Prostate gland (tissue), 2 donors: ENCODE measurements at regions not wholly inside any gene's neighbourhood (a gene's known extent, or its start where the extent isn't known, plus 50 kb on each side); places are given as distances from the start of the nearest gene placed in this dataset.

ENCODE experiments used
- POLR2AphosphoS5 ChIP-seq: sonication (generic); formaldehyde crosslinking; IDR thresholded peaks from one replicate; pipeline ENCODE4 v1.6.1; 2017; ENCODE audit warnings: antibody characterized with exemption
- TF ChIP-seq, protein P1 (sequence below), 4 experiments: fragments of 200-600 bp in 2 of 4; fragments of 450-650 bp in 2 of 4; sonication (generic) in 2 of 4; IDR thresholded peaks; 1 replicate in 3 of 4; 2 replicates in 1 of 4; pipeline ENCODE4 v1.5.1; 2016 to 2019; ENCODE audit warnings: antibody characterized with exemption in 4 of 4, mild to moderate bottlenecking in 2 of 4, moderate library complexity in 2 of 4

DNA sequence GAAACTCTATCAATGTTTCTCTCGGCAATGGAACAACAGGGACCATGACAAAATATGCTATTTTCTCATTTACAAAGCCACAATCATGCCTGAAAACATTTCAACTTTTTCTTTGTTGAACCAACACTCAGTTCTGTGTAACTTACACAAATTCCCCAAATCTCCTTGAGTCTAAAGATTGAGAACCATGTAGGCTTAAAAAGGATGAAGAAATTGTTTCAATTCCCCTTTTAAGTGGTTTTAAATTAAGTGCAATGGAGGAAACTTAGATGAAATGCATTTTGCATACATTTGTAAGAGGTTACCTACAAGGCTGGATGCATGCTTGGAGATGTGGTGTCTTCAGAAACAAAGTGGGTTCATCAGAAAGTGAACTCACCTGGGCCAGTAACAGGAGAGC is 566.4 kb upstream of the CDH11 start:
- TF ChIP-seq POLR2AphosphoS5 = no peak
- TF ChIP-seq, protein P1, sequence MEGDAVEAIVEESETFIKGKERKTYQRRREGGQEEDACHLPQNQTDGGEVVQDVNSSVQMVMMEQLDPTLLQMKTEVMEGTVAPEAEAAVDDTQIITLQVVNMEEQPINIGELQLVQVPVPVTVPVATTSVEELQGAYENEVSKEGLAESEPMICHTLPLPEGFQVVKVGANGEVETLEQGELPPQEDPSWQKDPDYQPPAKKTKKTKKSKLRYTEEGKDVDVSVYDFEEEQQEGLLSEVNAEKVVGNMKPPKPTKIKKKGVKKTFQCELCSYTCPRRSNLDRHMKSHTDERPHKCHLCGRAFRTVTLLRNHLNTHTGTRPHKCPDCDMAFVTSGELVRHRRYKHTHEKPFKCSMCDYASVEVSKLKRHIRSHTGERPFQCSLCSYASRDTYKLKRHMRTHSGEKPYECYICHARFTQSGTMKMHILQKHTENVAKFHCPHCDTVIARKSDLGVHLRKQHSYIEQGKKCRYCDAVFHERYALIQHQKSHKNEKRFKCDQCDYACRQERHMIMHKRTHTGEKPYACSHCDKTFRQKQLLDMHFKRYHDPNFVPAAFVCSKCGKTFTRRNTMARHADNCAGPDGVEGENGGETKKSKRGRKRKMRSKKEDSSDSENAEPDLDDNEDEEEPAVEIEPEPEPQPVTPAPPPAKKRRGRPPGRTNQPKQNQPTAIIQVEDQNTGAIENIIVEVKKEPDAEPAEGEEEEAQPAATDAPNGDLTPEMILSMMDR (IDR thresholded peaks at IDR 0.05) = no peak
